GM21423 (cell line): ENCODE measurements at regions not wholly inside any gene's neighbourhood (a gene's known extent, or its start where the extent isn't known, plus 50 kb on each side); places are given as distances from the start of the nearest gene placed in this dataset.
"Not testable (repeated sequence)": the region's sequence is repeated elsewhere in the genome, so short reads cannot be mapped to it uniquely, and the experiment has no call there.

Experiments used
- ATAC-seq: cut with Tn5 transposase; IDR thresholded peaks from one replicate; pipeline ENCODE4 v1.9.1; 2021; ENCODE audit warnings: mild to moderate bottlenecking, moderate library complexity; ENCODE audit not compliant: unreplicated experiment

DNA sequence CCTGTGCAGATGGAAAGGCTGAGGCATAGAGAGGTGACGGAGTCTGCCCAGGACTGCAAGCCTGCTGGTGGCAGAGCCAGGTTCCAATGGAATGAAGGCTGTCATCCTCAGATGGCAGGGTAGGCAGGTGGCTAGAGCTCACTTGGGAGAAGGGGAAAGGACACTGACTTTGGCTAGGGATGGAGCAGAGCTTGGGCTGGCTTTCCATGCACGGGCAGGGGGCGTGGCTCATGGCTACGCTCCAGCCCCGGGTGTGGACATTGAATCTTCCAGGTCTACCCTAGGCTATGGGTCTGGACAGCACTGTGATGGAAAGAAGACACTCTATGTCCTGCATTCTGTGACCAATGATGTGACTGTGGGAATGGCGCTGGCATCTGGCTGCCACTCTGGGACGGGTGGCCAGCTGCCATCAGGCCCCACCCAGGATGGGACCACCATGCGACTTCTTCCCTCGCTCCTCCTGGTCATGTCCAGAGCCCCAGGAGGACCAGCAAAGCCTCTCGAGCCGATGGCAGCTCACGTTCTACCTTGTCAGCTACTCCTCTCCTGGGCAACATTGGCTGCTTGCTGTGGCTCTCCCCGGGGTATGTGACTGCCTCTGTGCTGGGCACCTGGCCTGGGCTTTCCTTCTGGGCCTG is 398.7 kb downstream of the TMEM121 start:
- ATAC-seq, result no peak

DNA sequence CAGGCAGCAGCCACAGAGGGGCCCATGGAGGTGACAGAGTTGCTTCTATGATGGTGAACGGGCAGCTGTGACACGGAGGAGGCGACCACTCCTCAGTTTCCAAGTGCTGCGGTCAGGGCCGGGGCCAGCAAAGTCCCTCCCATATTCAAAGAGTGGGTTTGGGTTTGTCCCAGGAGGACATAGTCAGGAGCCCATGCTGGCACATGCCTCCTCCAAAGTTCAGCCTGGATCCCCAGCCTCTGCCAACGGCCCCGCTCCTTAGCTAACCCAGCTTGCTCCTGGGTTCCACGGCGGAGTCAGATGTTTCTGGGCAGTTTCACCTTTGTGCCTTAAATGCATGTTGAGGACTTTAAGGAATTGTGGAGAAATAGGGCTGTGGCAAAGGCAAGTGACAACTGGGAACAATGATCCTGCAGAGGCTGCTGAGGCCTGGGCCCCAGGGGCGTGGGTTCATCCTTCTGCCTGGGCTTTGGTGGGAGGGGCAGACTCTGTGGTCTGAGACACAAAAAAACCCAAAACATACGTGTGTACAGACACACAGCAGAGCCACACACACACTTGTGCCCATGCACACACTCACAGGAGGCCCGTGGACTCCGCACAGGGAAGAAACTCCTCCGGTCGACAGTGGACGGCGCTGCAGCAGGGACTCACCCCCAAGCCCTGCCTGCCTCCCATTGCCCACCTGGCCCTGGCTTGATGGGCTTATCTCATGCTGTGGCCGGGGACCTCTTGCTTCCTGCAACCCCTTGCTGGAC is 399.4 kb downstream of the TMEM121 start:
- ATAC-seq, result no peak

DNA sequence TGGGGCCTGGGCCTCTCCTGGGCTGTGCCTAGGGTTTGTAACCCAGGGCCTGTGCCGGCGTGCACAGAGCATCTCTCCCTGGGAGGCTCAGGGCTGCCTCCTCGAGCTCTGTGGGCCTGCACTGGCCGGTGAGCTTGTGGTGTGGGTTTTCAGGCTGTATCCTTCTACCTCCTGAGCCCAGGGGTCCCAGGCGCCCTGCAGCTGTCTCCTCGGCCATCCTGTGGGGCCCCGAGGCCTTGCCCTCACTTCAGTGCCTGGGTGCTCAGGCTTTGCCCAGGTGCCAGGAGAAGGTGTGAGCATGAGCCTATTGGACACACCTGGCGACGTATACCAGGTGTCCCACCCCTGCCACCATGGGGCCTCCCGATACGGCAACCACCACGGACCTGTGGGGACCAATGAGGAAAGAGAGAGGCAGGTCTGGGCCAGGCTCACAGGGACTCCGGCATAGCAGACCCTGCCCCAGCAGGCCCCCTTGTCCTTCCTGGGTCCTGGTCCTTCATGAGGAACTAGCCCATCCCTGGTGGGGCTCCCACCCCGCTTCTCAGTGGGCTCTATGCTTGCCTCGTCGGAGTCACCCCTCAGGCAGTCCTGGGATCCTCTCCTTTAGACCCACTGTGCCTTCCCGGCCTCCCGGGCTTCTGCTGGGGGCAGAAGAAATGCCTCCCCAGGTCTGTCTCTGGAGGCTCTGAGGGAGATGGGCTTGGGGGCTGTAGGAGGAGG is 400.2 kb downstream of the TMEM121 start:
- no peak for ATAC-seq

DNA sequence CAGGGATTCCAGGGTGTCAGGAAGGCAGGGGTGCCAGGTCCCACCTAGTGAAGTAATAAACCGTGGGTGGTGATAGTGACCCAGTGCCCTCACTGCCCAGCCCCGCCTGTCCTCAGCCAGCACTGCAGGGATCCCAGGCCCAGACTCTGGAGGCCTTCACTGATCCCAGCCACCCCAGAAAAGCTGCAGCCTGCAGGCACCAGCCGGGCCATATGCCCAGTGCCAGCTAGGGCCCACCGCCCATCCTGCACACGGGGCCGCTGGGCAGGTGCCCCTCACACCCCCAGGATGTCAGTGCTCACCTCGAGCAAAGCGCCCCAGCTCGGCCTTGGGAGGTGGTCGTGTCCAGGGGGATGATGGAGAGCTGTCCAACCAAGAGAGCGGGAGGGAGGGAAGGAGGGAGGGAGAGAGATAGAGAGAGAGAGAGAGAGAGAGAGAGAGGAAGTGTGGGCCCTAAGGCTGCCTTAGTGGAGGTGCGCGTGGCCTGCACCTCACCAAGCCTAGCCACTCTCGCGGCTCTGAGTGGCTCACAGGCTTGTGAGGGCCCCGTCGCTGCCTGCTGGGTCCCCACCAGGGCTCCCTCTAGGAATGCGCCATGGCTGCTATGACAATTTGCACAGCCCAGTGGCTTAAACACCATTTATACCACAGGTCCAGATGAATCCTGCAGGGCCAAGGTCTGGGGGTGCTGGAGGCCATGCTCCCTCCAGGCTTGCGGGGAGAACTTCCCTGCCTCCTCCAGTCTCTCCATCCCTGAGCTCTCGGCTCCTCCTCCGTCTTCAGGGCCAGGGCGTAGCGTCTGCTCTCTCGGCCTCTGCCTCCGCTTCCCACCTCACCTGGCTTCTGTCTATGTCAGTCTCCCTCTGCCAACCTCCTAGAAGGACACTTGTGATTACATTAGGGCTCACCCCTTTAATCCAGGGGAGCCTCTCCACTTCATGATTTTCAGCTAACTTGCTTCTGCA is 401.0 kb downstream of the TMEM121 start:
- ATAC-seq, result no peak

DNA sequence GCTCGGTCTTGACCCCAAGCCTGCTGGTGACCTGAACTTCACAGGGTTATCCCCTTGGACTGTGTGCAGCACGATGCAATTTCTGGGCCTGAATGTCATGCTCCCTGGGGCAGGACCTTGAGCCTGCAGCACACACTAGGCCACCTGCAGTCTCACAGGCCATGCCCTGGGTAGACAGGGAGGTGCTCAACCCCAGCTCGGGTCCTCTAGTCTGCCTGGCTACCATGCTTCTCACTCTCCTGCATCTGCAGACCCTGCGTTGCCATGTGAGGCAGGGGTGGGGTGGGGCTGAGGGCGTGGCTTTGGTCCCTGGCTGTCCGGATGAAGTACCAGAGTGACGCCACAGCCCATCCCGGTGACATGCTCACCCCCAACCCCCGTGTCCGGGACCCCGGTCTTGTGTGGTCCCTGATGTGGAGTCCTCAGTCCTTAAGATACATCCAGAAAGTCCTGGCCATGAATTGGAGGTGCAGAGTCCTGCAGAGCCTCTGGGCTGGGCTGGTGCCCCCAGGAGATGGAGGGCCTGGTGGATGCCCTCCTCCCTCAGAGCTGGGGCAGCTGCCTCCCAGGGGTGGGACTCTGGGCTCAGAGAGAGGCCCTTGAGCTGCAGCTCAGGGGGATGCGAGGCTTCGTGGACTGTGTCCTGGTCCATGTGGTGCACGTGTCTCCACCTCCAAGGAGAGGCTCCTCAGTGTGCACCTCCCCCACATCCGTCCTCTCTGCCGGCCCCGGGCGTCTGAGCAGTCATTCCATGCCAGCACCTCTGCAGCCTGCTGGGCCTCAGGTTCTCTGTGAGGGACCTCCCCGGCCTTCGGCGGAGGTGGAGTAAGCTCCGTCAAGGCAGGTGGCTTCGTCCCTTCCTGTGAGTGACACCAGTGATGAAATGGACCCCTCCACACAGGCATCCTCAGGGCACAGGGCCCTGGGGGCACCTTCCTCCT is 402.1 kb downstream of the TMEM121 start:
- ATAC-seq, result not testable (repeated sequence)

DNA sequence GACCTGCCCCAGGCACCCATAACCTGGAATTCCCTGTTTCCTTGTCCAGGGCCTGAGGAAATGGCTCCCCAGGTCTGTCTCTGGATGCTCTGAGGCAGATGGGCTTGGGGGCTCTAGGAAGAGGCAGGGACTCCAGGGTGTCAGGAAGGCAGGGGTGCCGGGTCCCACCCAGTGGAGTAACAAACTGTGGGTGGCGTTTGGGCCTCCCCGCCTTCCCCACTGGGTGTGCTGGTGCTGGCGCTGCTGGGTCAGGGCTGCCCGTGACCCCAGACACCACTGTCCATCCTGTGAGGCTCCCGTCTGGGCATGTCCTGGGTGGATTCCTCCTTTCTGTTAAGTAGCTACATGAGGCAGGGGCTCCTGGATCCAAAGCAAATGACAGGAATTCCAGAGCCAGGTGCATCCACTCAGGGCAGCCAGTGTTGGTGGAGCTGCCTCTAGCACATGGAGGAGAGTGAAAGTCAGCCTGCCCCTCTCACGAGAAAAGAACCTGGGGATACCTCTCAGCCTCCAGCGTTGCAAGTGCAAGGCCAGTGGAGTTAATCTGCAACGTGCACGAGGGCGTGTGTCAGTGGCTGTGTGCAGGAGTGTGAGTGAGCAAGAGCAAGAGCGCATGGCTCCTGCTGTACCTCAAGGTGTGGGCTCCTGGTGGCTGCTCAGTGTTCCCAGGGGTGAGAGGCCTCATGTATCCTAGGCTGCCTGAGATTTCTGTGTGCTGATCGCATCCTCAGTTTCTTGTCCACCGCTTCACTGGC is 403.1 kb downstream of the TMEM121 start:
- no peak for ATAC-seq

DNA sequence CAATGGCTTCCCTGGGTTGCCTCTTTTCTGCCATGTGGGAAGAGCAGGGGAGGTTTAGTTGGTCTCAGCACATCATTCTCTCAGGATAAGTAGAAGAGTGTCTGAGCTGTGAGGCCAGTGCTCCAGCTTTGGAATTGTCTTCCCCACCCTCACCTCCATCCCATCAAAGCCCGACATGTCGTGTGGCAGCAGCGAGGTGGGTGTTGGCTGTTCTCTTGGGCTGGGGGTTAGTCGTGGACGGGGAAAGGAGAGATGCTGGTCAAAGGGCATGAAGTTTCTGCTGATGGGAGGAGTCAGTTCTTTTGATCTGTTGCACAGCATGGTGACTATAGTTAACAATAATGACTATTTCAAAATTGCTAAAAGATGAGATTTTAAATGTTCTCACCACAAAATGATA is 404.2 kb downstream of the TMEM121 start:
- ATAC-seq, result no peak

DNA sequence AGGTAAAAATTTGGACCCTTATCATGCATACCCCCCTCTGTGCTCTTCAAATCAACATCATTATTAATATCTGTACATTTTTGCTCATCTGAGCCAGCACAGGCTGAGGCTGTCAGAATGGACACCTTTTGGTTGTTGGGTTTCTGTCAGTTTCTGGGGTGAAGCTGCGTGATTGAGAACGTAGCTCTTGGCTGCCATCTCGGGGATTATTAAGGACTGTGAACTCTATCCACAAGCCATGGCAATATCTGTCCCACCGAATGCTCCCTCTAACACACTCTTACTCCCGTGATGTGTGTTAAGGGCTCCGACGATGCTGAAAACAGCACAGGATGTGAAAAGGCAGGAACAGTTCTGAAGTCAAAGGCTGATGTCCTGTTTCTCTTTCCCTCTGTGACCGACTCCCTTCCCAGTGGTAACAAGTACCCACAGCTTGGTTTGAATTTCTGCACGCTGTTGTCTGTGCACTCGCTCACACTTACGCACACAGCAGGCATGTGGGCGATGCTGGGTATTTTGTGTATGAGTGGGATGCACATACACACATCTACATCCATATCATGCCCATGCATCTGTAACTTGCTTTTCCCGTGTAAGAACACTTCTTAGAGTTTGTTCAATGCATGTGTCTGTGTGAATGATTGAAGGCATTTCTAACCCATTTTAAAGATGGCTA is 405.6 kb downstream of the TMEM121 start:
- no peak for ATAC-seq

DNA sequence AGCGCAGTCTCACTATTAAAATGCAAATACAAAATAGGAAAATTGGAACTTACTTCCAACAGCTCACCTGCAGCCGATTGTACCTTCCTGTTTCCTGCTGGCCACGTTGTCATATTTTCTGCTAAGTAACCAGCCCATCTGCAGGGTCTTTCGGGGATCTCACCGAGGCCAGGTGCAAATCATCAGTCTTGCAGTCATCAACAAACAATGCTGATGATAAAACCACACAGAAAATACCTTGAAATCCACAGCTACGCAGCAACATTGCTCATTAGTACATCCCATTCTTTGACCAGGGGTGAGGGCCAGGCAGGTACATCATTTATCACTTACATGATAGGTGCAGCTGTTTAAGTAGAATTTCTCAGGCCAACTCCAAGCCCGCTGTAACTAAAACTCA is 406.9 kb downstream of the TMEM121 start:
- no peak for ATAC-seq

DNA sequence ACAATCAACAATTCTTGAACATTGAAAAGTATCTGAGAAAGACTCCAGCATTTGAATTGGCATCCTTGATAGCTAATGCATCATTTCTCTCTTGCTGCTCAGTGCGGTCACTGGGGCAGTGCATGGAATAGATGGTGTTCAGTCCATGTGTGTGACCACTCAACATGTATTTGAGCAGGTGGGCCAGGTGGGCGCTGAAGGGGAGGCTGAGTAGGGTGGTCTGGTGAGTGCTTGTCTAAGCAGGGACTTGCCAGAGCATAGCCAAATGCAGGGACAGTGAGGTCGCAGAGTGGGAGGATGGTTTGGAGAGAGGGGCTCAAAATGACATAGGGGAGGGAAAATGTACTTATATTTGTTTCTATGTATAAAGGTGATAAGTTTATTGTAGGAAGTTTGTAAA is 409.0 kb downstream of the TMEM121 start:
- no peak for ATAC-seq

DNA sequence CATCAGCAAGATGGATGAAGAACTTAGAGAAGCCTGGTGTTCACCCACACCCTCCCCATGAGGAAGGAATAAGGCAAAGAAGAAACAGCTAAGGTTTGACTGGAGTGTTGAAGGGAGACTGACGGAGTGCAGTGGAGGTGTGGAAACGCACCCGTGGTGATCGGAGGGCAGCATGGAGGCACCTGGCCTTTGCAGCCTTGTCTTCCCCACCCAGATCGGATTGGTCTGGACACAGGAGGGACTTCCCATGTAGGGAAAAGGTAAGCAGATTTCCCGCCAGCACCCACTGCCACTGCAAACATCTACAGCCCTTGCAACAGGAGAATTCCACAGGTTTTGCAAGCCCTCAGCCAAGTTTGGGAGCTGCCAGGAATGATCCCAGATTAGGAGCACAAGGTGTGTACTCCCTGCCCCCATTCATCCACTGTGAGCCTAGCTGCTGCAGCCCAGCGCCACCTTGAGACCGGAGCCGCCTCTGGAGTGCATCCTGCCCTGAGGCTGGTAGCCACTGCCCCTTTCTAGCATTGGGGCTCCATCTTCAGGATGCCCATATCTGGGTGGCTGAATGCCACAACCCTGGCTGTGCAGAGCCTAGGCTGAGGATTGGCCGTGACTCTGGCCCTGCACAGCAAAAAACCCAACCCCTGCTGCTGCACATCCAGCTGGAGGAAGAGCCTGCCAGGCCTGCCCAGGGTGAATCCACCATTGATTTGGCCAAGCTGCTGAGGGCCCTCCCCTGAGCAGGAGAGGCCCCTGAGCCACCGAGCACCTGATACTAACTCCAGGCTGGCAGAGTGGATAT is 411.1 kb downstream of the TMEM121 start:
- ATAC-seq, result no peak

DNA sequence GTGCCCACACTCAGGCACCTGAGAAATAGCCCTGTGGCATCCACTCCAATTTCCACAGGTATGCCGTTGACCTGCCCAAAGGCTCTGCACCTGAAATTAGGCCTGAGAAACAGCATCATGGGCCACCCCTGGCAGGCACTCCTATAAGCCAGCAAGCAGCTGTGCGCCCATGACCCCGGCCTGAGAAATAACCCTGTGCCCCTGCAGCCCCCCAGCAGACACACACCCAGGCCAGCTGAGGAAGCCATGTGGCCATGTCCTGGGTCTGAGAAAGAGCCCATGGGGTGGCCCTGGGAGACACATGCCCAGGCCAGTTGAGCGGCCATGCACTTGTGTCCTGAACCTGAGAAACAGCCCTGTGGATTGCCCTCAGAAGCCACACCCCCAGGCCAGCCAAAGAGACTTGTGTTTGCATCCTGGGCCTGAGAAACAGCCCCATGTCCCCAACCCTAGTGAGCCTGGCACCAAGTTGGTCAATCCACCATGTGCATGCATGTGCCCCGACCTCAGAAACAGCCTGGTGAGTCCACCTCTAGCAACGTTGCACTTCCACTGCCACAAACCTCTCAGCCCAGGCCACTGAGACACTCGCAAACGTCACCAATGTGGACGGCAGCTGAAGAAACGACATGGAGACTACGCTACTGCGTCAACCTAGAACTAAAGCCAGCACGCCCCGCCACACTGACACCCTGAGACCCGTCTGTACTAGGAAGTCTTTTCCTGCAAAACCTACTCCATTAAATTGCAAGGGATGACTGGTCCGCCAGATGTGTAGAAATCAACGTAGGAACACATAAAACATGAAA is 411.9 kb downstream of the TMEM121 start:
- ATAC-seq, result no peak

DNA sequence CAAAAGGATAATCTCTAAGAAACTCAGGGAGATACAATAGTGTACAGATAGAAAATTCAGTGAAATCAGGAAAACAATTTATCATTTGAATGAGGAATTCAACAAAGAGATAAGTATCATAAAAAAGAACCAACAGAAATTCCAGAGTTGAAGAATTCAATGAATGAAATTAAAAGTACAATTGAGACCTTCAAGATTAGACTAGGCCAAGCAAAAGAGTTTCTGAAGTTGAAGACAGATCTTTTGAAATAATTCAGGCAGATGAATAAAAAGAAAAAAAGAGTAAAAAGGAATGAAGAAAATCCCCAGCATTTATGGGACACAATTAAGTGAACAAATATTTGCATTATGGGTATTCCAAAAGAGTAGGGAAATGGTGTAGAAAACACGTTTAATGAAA is 412.6 kb downstream of the TMEM121 start:
- ATAC-seq, result no peak

DNA sequence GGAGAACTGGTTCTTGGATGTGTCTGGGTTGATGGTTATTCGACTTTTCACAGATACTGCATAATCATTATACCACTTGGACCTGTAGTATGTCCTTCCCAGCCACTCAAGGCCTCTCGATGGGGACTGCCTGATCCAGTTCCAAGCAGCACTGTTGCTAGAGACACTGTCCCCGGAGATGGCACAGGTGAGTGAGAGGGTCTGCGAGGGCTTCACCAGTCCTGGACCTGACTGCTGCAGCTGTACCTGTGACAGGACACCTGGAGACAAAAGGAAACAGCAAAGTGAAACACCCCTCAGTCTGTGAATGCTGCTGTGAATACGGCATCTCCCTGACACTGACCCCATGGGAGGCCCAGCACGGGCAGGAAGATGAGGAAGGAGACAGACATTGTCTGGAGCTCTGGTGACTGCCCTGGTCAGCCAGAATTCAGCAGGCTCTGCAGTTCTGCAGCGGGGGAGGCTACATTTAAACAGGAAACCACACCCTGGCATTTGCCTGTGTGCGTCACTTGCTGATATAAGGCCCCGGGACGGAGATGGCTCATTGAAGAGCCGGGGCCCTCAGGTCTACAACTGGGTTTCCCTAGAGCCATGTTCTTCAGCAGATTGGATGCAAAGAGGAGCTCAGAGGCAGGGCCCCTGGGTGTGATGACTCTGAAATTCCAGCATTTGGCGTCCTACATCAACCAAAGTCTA is 413.6 kb downstream of the TMEM121 start:
- ATAC-seq, result no peak

DNA sequence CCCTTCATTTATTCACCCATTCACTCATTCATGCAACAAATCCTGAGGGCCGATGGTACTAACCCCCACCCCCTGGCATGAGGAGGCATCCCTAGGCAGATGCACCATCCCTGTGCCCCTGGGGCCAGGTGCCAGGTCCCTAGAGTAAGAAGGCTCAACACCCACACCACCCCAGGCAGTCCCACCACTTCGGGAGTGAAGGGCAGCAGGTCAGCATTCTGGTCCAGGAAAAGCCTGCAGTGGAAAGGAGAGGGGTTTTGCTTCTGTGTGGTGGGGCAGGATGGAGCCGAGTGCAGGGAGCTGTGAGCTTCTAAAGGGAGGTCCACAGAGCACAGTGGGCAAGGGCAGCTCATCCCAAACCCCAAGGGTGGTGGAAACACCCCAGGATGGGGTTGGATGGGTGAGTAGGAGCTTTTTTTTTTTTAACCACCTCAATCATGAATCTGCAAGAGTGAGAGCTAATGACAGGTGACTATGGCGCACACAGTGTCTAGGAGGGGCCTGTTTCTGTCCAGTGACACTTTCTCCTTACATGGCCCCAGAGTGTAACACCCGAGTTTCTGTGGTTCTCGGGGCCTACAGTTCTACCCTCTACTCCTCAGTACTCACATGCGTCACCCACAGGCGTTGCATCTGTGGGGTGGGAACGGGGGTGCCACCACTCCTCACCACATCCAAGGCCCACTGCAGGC is 414.3 kb downstream of the TMEM121 start:
- no peak for ATAC-seq
